ENCODE measurements at regions not wholly inside any gene's neighbourhood (a gene's known extent, or its start where the extent isn't known, plus 50 kb on each side); places are given as distances from the start of the nearest gene placed in this dataset.

GRCh38 chr3:31420311-31420710 is 112.4 kb upstream of the STT3B start:
- TF ChIP-seq POLR2A (IDR thresholded peaks at IDR 0.05) (no peak), EP300 (IDR thresholded peaks at IDR 0.05) (no peak)
- TF ChIP-seq, protein P1, sequence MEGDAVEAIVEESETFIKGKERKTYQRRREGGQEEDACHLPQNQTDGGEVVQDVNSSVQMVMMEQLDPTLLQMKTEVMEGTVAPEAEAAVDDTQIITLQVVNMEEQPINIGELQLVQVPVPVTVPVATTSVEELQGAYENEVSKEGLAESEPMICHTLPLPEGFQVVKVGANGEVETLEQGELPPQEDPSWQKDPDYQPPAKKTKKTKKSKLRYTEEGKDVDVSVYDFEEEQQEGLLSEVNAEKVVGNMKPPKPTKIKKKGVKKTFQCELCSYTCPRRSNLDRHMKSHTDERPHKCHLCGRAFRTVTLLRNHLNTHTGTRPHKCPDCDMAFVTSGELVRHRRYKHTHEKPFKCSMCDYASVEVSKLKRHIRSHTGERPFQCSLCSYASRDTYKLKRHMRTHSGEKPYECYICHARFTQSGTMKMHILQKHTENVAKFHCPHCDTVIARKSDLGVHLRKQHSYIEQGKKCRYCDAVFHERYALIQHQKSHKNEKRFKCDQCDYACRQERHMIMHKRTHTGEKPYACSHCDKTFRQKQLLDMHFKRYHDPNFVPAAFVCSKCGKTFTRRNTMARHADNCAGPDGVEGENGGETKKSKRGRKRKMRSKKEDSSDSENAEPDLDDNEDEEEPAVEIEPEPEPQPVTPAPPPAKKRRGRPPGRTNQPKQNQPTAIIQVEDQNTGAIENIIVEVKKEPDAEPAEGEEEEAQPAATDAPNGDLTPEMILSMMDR (IDR thresholded peaks at IDR 0.05): no peak
